HCT116 (cell line): ENCODE measurements at regions not wholly inside any gene's neighbourhood (a gene's known extent, or its start where the extent isn't known, plus 50 kb on each side); places are given as distances from the start of the nearest gene placed in this dataset.

Experiments used
- FOSL1 ChIP-seq: IDR thresholded peaks from 2 replicates; pipeline ENCODE4 v1.6.1; 2012; ENCODE audit warnings: low read depth
- POLR2A ChIP-seq: IDR thresholded peaks from 2 replicates; pipeline ENCODE4 v1.7.0; 2011; ENCODE audit warnings: borderline replicate concordance; ENCODE audit not compliant: insufficient read depth, insufficient read length; ENCODE audit errors: extremely low read depth
- POLR2AphosphoS5 ChIP-seq: IDR thresholded peaks from 2 replicates; pipeline ENCODE4 v1.6.1; 2011; ENCODE audit warnings: mild to moderate bottlenecking, low read depth, low read length, moderate library complexity
- SP1 ChIP-seq: IDR thresholded peaks from 2 replicates; pipeline ENCODE4 v1.6.1; 2012; ENCODE audit warnings: low read depth
- TCF7L2 ChIP-seq: IDR thresholded peaks from 2 replicates; pipeline ENCODE4 v1.7.0; 2011; ENCODE audit warnings: borderline replicate concordance, inconsistent platforms; ENCODE audit not compliant: insufficient read depth, insufficient read length; ENCODE audit errors: extremely low read depth
- ZBTB33 ChIP-seq: IDR thresholded peaks from 2 replicates; pipeline ENCODE4 v1.6.1; 2011; ENCODE audit warnings: mild to moderate bottlenecking, low read length, moderate library complexity; ENCODE audit not compliant: insufficient replicate concordance; ENCODE audit errors: extremely low read depth
- ZNF274 ChIP-seq: fragments of 200-500 bp; sonication (Bioruptor generic); IDR thresholded peaks from 2 replicates; pipeline ENCODE4 v1.6.1; 2014; ENCODE audit warnings: mild to moderate bottlenecking, low read depth, low read length, inconsistent platforms
- TF ChIP-seq, protein P1 (sequence below): IDR thresholded peaks from 2 replicates; pipeline ENCODE4 v1.6.1; 2012

- TF ChIP-seq ZBTB33 (no peak), ZNF274 (no peak), POLR2AphosphoS5 (no peak), FOSL1 (no peak), TCF7L2 (no peak), POLR2A (no peak), SP1 (no peak)
- TF ChIP-seq, protein P1, sequence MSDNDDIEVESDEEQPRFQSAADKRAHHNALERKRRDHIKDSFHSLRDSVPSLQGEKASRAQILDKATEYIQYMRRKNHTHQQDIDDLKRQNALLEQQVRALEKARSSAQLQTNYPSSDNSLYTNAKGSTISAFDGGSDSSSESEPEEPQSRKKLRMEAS: no peak
These were observed 52.4 kb upstream of the PTMA start (continued) for GRCh38 chr2:231655894-231656293.
